Mesendoderm (in vitro differentiated cells): ENCODE measurements at regions not wholly inside any gene's neighbourhood (a gene's known extent, or its start where the extent isn't known, plus 50 kb on each side); places are given as distances from the start of the nearest gene placed in this dataset.

ENCODE experiments used
- DNase-seq: peaks from one replicate; pipeline ENCODE4 v3.0.0; 2013
- H2AK5ac ChIP-seq: 2 replicates; pipeline ENCODE4 v1.6.1; 2013; ENCODE audit warnings: low read length, inconsistent platforms
- H2BK120ac ChIP-seq: 2 replicates; pipeline ENCODE4 v1.6.1; 2013; ENCODE audit warnings: low read depth, mild to moderate bottlenecking, low read length, moderate library complexity, mixed read lengths
- H2BK15ac ChIP-seq: replicated peaks from 2 replicates; pipeline ENCODE4 v1.6.1; 2013; ENCODE audit warnings: low read depth, mild to moderate bottlenecking, moderate library complexity
- H2BK5ac ChIP-seq: 2 replicates; pipeline ENCODE4 v1.6.1; 2013; ENCODE audit warnings: low read length, inconsistent platforms
- H3K18ac ChIP-seq: 2 replicates; pipeline ENCODE4 v1.6.1; 2013; ENCODE audit warnings: mild to moderate bottlenecking, low read length, mixed read lengths
- H3K23ac ChIP-seq: one replicate; pipeline ENCODE4 v1.6.1; 2013; ENCODE audit warnings: low read length
- H3K27ac ChIP-seq: 2 replicates; pipeline ENCODE4 v1.5.1; 2013; ENCODE audit warnings: low read depth, mild to moderate bottlenecking, inconsistent platforms, low read length, moderate library complexity
- H3K27me3 ChIP-seq: 2 replicates; pipeline ENCODE4 v1.6.1; 2013; ENCODE audit warnings: low read length, control low read depth, mild to moderate bottlenecking, inconsistent platforms; ENCODE audit not compliant: insufficient read depth, poor library complexity
- H3K36me3 ChIP-seq: 2 replicates; pipeline ENCODE4 v1.6.1; 2013; ENCODE audit warnings: low read length, inconsistent platforms; ENCODE audit not compliant: control insufficient read depth, insufficient read depth
- H3K4ac ChIP-seq: one replicate; pipeline ENCODE4 v1.6.1; 2013; ENCODE audit warnings: low read depth, mild to moderate bottlenecking, low read length, moderate library complexity
- H3K4me1 ChIP-seq: 2 replicates; pipeline ENCODE4 v1.6.1; 2013; ENCODE audit warnings: low read depth, low read length, inconsistent platforms; ENCODE audit not compliant: control insufficient read depth
- H3K4me2 ChIP-seq: 2 replicates; pipeline ENCODE4 v1.6.1; 2013; ENCODE audit warnings: low read length
- H3K4me3 ChIP-seq: 2 replicates; pipeline ENCODE4 v1.5.1; 2013; ENCODE audit warnings: mild to moderate bottlenecking, low read length
- H3K56ac ChIP-seq: one replicate; pipeline ENCODE4 v1.6.1; 2013; ENCODE audit warnings: low read length
- H3K79me1 ChIP-seq: 2 replicates; pipeline ENCODE4 v1.6.1; 2013; ENCODE audit warnings: low read length, inconsistent platforms
- H3K79me2 ChIP-seq: 2 replicates; pipeline ENCODE4 v1.6.1; 2013; ENCODE audit warnings: mild to moderate bottlenecking, low read length; ENCODE audit not compliant: control insufficient read depth, insufficient read depth
- H3K9ac ChIP-seq: 2 replicates; pipeline ENCODE4 v1.6.1; 2013; ENCODE audit warnings: low read length, inconsistent platforms
- H4K5ac ChIP-seq: one replicate; pipeline ENCODE4 v1.6.1; 2013; ENCODE audit warnings: low read length
- H4K8ac ChIP-seq: one replicate; pipeline ENCODE4 v1.6.1; 2013; ENCODE audit warnings: low read depth, mild to moderate bottlenecking, control low read depth, low read length, moderate library complexity
- WGBS: extraction: QIAGEN DNeasy Blood & Tissue Kit; methylation state at CpG from one replicate; pipeline ENCODE4 v1.1.7; 2013; ENCODE audit warnings: low lambda C conversion rate, missing lambda C conversion rate; ENCODE audit not compliant: insufficient coverage; ENCODE audit errors: extremely low coverage; 5-methylcytosine and 5-hydroxymethylcytosine counted together

GRCh38 chr22:47551431-47551775 is 789.0 kb downstream of the TBC1D22A start:
- no peak overlapping the region for H4K8ac ChIP-seq
- no peak overlapping the region for H3K9ac ChIP-seq
- no peak overlapping the region for H3K56ac ChIP-seq
- H3K4me3 ChIP-seq = no peak overlapping the region
- H2BK15ac ChIP-seq = no peak overlapping the region
- no peak overlapping the region for H3K18ac ChIP-seq
- no peak overlapping the region for H4K5ac ChIP-seq
- no peak overlapping the region for H2BK5ac ChIP-seq
- DNase-seq = no peak
- WGBS = no CpG with 5 or more reads among the region's 7 CpGs
- H3K23ac ChIP-seq = no peak overlapping the region
- no peak overlapping the region for H3K27ac ChIP-seq
- no peak overlapping the region for H2BK120ac ChIP-seq
- no peak overlapping the region for H3K4me2 ChIP-seq
- no peaks in the 10 kb centered on the region for H3K79me1 ChIP-seq
- no peaks in the 10 kb centered on the region for H3K27me3 ChIP-seq
- H2AK5ac ChIP-seq = no peak overlapping the region
- H3K4me1 ChIP-seq = no peaks in the 10 kb centered on the region
- no peaks in the 10 kb centered on the region for H3K79me2 ChIP-seq
- H3K36me3 ChIP-seq = no peaks in the 10 kb centered on the region
- H3K4ac ChIP-seq = no peak overlapping the region

- Histone ChIP-seq H3K18ac (no peak overlapping the region), H3K36me3 (no peaks in the 10 kb centered on the region), H2BK15ac (no peak overlapping the region), H3K23ac (no peak overlapping the region), H2AK5ac (no peak overlapping the region), H2BK5ac (no peak overlapping the region), H3K27ac (no peak overlapping the region), H3K9ac (no peak overlapping the region), H3K27me3 (no peaks in the 10 kb centered on the region), H4K5ac (no peak overlapping the region), H2BK120ac (no peak overlapping the region), H3K4me1 (no peaks in the 10 kb centered on the region), H3K4me3 (no peak overlapping the region), H3K79me2 (no peaks in the 10 kb centered on the region), H3K56ac (no peak overlapping the region), H4K8ac (no peak overlapping the region), H3K4me2 (no peak overlapping the region), H3K79me1 (no peaks in the 10 kb centered on the region), H3K4ac (no peak overlapping the region)
- WGBS = no CpG with 5 or more reads among the region's 23 CpGs
- DNase-seq = no peak
These were observed 788.3 kb downstream of the TBC1D22A start for GRCh38 chr22:47550524-47551430.

GRCh38 chr22:47549741-47550340 is 787.4 kb downstream of the TBC1D22A start:
- Histone ChIP-seq H3K4ac (no peak overlapping the region), H3K4me2 (no peak overlapping the region), H3K4me3 (no peak overlapping the region), H3K23ac (no peak overlapping the region), H3K9ac (no peak overlapping the region), H2BK120ac (no peak overlapping the region), H3K27ac (no peak overlapping the region), H3K79me2 (no peaks in the 10 kb centered on the region), H3K79me1 (no peaks in the 10 kb centered on the region), H3K18ac (no peak overlapping the region), H2BK15ac (no peak overlapping the region), H4K5ac (no peak overlapping the region), H2AK5ac (no peak overlapping the region), H4K8ac (no peak overlapping the region), H3K56ac (no peak overlapping the region), H3K4me1 (no peaks in the 10 kb centered on the region), H3K36me3 (no peaks in the 10 kb centered on the region), H2BK5ac (no peak overlapping the region), H3K27me3 (no peaks in the 10 kb centered on the region)
- DNase-seq = no peak
- WGBS = no CpG with 5 or more reads among the region's 17 CpGs

- no peak overlapping the region for H3K27ac ChIP-seq
- H2BK5ac ChIP-seq = no peak overlapping the region
- no peaks in the 10 kb centered on the region for H3K27me3 ChIP-seq
- no peak overlapping the region for H3K4me2 ChIP-seq
- H3K23ac ChIP-seq = no peak overlapping the region
- no peaks in the 10 kb centered on the region for H3K79me2 ChIP-seq
- H3K4me3 ChIP-seq = no peak overlapping the region
- no peak overlapping the region for H3K18ac ChIP-seq
- H3K4me1 ChIP-seq = no peaks in the 10 kb centered on the region
- H3K4ac ChIP-seq = no peak overlapping the region
- WGBS = no CpG with 5 or more reads among the region's 12 CpGs
- H2AK5ac ChIP-seq = no peak overlapping the region
- no peak for DNase-seq
- H3K36me3 ChIP-seq = no peaks in the 10 kb centered on the region
- no peak overlapping the region for H4K8ac ChIP-seq
- H3K56ac ChIP-seq = no peak overlapping the region
- H2BK120ac ChIP-seq = no peak overlapping the region
- no peak overlapping the region for H3K9ac ChIP-seq
- H3K79me1 ChIP-seq = no peaks in the 10 kb centered on the region
- no peak overlapping the region for H4K5ac ChIP-seq
- no peak overlapping the region for H2BK15ac ChIP-seq
These were observed 786.7 kb downstream of the TBC1D22A start for GRCh38 chr22:47548953-47549740.

GRCh38 chr22:47547881-47548650 is 785.6 kb downstream of the TBC1D22A start:
- H3K79me2 ChIP-seq = no peaks in the 10 kb centered on the region
- H3K4ac ChIP-seq = no peak overlapping the region
- H3K4me1 ChIP-seq = no peaks in the 10 kb centered on the region
- H3K27ac ChIP-seq = no peak overlapping the region
- H3K56ac ChIP-seq = no peak overlapping the region
- H3K79me1 ChIP-seq = no peaks in the 10 kb centered on the region
- no peak overlapping the region for H3K9ac ChIP-seq
- no peak overlapping the region for H2BK120ac ChIP-seq
- no peak overlapping the region for H2BK5ac ChIP-seq
- no peak overlapping the region for H4K5ac ChIP-seq
- H3K23ac ChIP-seq = no peak overlapping the region
- H3K4me3 ChIP-seq = no peak overlapping the region
- no peak overlapping the region for H2BK15ac ChIP-seq
- no CpG with 5 or more reads among the region's 20 CpGs for WGBS
- no peak for DNase-seq
- H3K18ac ChIP-seq = no peak overlapping the region
- H3K4me2 ChIP-seq = no peak overlapping the region
- H3K36me3 ChIP-seq = no peaks in the 10 kb centered on the region
- no peak overlapping the region for H2AK5ac ChIP-seq
- H4K8ac ChIP-seq = no peak overlapping the region
- no peaks in the 10 kb centered on the region for H3K27me3 ChIP-seq
